GM18498 (cell line): ENCODE measurements at regions not wholly inside any gene's neighbourhood (a gene's known extent, or its start where the extent isn't known, plus 50 kb on each side); places are given as distances from the start of the nearest gene placed in this dataset.
"Not testable (repeated sequence)": the region's sequence is repeated elsewhere in the genome, so short reads cannot be mapped to it uniquely, and the experiment has no call there.

Experiments used
- ATAC-seq: cut with Tn5 transposase; IDR thresholded peaks from one replicate; pipeline ENCODE4 v1.9.1; 2021; ENCODE audit warnings: mild to moderate bottlenecking, moderate library complexity; ENCODE audit not compliant: unreplicated experiment

GRCh38 chr7:52406808-52407207 is 628.6 kb upstream of the POM121L12 start:
- ATAC-seq = no peak

- ATAC-seq = no peak
These were observed 652.7 kb upstream of the POM121L12 start for GRCh38 chr7:52382731-52383130.

- ATAC-seq = no peak
These were observed 665.5 kb upstream of the POM121L12 start for GRCh38 chr7:52369922-52370321.

GRCh38 chr7:52365349-52365748 is 670.1 kb upstream of the POM121L12 start:
- ATAC-seq = no peak

GRCh38 chr7:52362521-52362920 is 672.9 kb upstream of the POM121L12 start:
- no peak for ATAC-seq

GRCh38 chr7:52360541-52360940 is 674.9 kb upstream of the POM121L12 start:
- no peak for ATAC-seq

- ATAC-seq = no peak
These were observed 680.4 kb upstream of the POM121L12 start for GRCh38 chr7:52355053-52355452.

- no peak for ATAC-seq
These were observed 683.1 kb upstream of the POM121L12 start for GRCh38 chr7:52352013-52352981.

GRCh38 chr7:52344015-52344414 is 691.4 kb upstream of the POM121L12 start:
- ATAC-seq = no peak

GRCh38 chr7:52340067-52340466 is 695.4 kb upstream of the POM121L12 start:
- ATAC-seq = no peak

- not testable (repeated sequence) for ATAC-seq
These were observed 707.1 kb upstream of the POM121L12 start for GRCh38 chr7:52328328-52328727.

GRCh38 chr7:52325237-52325636 is 710.2 kb upstream of the POM121L12 start:
- ATAC-seq = no peak

GRCh38 chr7:52323202-52323746 is 712.2 kb upstream of the POM121L12 start:
- no peak for ATAC-seq

- no peak for ATAC-seq
These were observed 714.8 kb upstream of the POM121L12 start for GRCh38 chr7:52320610-52321009.

- no peak for ATAC-seq
These were observed 717.5 kb upstream of the POM121L12 start for GRCh38 chr7:52317921-52318320.

- no peak for ATAC-seq
These were observed 723.5 kb upstream of the POM121L12 start for GRCh38 chr7:52311886-52312285.

- ATAC-seq = no peak
These were observed 725.8 kb upstream of the POM121L12 start for GRCh38 chr7:52309631-52310030.

GRCh38 chr7:52302765-52303520 is 732.5 kb upstream of the POM121L12 start:
- ATAC-seq = no peak

GRCh38 chr7:52297128-52297527 is 738.3 kb upstream of the POM121L12 start:
- no peak for ATAC-seq

- no peak for ATAC-seq
These were observed 740.5 kb upstream of the POM121L12 start for GRCh38 chr7:52294942-52295341.

GRCh38 chr7:52289247-52289646 is 746.2 kb upstream of the POM121L12 start:
- no peak for ATAC-seq

GRCh38 chr7:52287698-52288097 is 747.7 kb upstream of the POM121L12 start:
- no peak for ATAC-seq
